Nephron (organoid): ENCODE measurements at regions not wholly inside any gene's neighbourhood (a gene's known extent, or its start where the extent isn't known, plus 50 kb on each side); places are given as distances from the start of the nearest gene placed in this dataset.

Experiments used
- H3K27ac Mint-ChIP-seq, 3 experiments: 2 replicates each; pipeline ENCODE4 v1.8.0; 2020; ENCODE audit warnings: mixed read lengths in 3 of 3, mild to moderate bottlenecking in 2 of 3, moderate library complexity in 1 of 3
- H3K27me3 Mint-ChIP-seq: 2 replicates; pipeline ENCODE4 v1.8.0; 2021; ENCODE audit warnings: low read depth, mild to moderate bottlenecking, moderate library complexity, mixed read lengths
- H3K36me3 Mint-ChIP-seq: 2 replicates; pipeline ENCODE4 v1.8.0; 2020; ENCODE audit warnings: low read depth, mixed read lengths
- H3K4me1 Mint-ChIP-seq: 2 replicates; pipeline ENCODE4 v1.8.0; 2020; ENCODE audit warnings: mixed read lengths
- H3K4me3 Mint-ChIP-seq, 3 experiments: 2 replicates each; pipeline ENCODE4 v1.8.0; 2020; ENCODE audit warnings: mild to moderate bottlenecking in 3 of 3, mixed read lengths in 3 of 3, moderate library complexity in 2 of 3
- H3K9me3 Mint-ChIP-seq: 2 replicates; pipeline ENCODE4 v1.8.0; 2020; ENCODE audit warnings: mixed read lengths
- TF ChIP-seq, protein P1 (sequence below), 3 experiments: fragments of 200-600 bp; sonication (generic); IDR thresholded peaks; one replicate each; pipeline ENCODE4 v1.5.0; 2021; ENCODE audit warnings: antibody characterized with exemption in 3 of 3; ENCODE audit not compliant: unreplicated experiment in 3 of 3

DNA sequence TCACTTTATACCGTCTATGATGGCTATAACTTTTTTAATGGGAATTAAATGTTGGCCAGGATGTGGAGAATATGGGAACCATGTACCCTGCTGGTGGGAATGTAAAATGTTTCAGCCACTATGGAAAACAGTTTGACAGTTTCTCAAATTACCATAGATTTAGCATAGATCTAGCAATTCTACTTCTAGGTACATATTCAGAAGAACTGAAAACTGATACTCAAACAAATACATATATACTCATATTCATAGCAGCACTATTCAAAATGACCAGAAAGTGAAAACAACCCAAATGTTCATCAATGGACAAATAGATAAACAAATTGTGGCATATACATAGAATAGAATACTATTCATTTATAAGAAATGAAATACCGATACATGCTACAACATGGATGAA lies 539.4 kb downstream of the IGSF11 start:
- Mint-ChIP-seq H3K4me3 (no peak overlapping the region), H3K36me3 (no peaks in the 10 kb centered on the region)
- TF ChIP-seq, protein P1, sequence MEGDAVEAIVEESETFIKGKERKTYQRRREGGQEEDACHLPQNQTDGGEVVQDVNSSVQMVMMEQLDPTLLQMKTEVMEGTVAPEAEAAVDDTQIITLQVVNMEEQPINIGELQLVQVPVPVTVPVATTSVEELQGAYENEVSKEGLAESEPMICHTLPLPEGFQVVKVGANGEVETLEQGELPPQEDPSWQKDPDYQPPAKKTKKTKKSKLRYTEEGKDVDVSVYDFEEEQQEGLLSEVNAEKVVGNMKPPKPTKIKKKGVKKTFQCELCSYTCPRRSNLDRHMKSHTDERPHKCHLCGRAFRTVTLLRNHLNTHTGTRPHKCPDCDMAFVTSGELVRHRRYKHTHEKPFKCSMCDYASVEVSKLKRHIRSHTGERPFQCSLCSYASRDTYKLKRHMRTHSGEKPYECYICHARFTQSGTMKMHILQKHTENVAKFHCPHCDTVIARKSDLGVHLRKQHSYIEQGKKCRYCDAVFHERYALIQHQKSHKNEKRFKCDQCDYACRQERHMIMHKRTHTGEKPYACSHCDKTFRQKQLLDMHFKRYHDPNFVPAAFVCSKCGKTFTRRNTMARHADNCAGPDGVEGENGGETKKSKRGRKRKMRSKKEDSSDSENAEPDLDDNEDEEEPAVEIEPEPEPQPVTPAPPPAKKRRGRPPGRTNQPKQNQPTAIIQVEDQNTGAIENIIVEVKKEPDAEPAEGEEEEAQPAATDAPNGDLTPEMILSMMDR (IDR thresholded peaks at IDR 0.05; ENCODE audit: unreplicated experiment in 3 of 3): no peak

DNA sequence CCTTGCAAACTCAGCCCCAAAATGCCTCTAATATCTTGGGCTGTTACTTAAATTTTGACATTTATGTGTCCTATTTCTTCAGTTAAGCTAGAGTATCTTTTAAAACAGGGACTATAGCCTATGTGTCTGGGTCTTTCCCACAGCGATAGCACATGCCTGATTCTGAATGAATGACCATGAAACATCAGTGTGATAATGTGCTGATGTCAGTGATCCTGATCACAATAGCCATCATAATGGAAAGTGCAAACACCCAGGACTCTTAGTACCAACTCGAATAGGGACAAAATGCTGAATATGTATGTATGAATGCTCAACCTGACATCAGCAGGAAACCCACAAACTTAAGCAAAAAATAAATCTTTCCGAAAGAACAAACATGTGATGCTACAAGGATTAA lies 537.4 kb downstream of the IGSF11 start:
- no peak overlapping the region for H3K27ac Mint-ChIP-seq

More for the DNA sequence above, 539.4 kb downstream of the IGSF11 start:
- peaks cover 3% of the 10 kb centered on the region for H3K9me3 Mint-ChIP-seq
- peaks cover 10% of the 10 kb centered on the region for H3K4me1 Mint-ChIP-seq
- H3K27ac Mint-ChIP-seq: no peak overlapping the region
- H3K27me3 Mint-ChIP-seq: peaks cover 4% of the 10 kb centered on the region

DNA sequence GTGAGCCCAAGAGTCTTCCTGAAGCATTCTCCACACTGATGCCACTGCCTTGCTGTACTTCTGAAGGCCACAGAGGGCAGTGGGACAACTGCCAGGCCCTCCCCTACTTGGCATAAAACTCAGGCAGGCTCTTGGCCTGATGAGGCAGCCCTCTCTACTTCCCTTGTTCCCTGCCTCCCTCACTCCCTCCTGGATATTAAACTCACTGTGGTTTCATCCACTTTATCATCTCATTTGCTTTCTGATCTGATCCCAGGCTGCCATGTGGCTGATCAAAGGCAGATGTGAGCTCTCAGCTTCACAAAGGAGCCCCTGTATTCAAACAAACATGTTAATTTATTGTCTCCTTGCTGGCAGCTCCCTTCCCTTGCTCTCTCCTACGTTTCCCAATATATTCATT lies 533.5 kb downstream of the IGSF11 start:
- TF ChIP-seq, protein P1 (IDR thresholded peaks at IDR 0.05; ENCODE audit: unreplicated experiment in 3 of 3): no peak
- Mint-ChIP-seq H3K27me3 (no peaks in the 10 kb centered on the region), H3K9me3 (no peaks in the 10 kb centered on the region), H3K27ac (no peak overlapping the region), H3K4me1 (peaks cover 5% of the 10 kb centered on the region), H3K36me3 (no peaks in the 10 kb centered on the region), H3K4me3 (no peak overlapping the region)

More for the DNA sequence above, 537.4 kb downstream of the IGSF11 start:
- Mint-ChIP-seq H3K9me3 (no peaks in the 10 kb centered on the region), H3K4me3 (no peak overlapping the region), H3K27me3 (no peaks in the 10 kb centered on the region), H3K4me1 (peaks cover 5% of the 10 kb centered on the region), H3K36me3 (no peaks in the 10 kb centered on the region)
- TF ChIP-seq, protein P1 (IDR thresholded peaks at IDR 0.05; ENCODE audit: unreplicated experiment in 3 of 3): no peak

DNA sequence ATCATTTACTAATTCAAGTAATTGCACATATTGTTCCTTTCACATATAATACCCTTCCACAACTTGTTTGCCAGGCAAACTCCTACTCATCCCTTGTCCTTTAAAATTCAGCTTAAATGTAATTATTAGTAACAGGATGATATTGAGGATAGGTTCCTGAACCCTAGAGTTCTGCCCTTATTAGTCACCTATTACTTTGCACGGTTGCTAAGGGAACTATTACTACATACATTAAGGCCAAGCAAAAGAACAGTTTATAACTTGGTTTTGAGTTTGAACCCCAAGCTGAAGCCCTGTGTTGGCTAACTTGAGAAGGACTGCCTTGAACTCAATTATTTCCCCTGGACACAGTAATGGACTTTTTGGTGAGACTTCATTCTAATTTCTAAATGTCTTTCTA lies 529.7 kb downstream of the IGSF11 start:
- Mint-ChIP-seq H3K9me3 (no peaks in the 10 kb centered on the region), H3K4me3 (no peak overlapping the region), H3K4me1 (peaks cover 5% of the 10 kb centered on the region), H3K36me3 (no peaks in the 10 kb centered on the region), H3K27ac (peak overlapping the region in 1 of 3 experiments; percentile 8), H3K27me3 (no peaks in the 10 kb centered on the region)
- TF ChIP-seq, protein P1 (IDR thresholded peaks at IDR 0.05; ENCODE audit: unreplicated experiment in 3 of 3): no peak

DNA sequence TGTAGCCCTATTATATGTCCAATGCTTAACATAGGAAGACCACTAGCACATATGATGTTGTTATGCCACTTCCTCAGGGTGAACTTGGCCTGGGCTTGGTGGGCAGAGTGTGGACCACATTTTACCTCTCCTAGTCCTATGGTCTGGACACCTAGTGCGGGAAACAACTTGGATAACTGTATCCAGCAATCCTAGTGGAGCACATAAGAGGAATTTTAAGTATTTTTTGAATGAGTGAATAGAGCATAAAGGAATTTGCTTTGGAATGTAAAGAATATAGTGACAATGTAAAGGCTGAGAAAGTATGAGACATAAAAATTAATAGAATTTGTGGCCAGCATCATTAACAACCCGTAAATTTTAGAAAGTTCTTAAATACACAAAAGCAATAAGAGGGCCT lies 528.9 kb downstream of the IGSF11 start:
- H3K27me3 Mint-ChIP-seq: no peaks in the 10 kb centered on the region
- no peak overlapping the region for H3K27ac Mint-ChIP-seq
- H3K4me3 Mint-ChIP-seq: no peak overlapping the region
- TF ChIP-seq, protein P1 (IDR thresholded peaks at IDR 0.05; ENCODE audit: unreplicated experiment in 3 of 3): no peak
- peaks cover 12% of the 10 kb centered on the region for H3K4me1 Mint-ChIP-seq
- no peaks in the 10 kb centered on the region for H3K36me3 Mint-ChIP-seq
- H3K9me3 Mint-ChIP-seq: no peaks in the 10 kb centered on the region

DNA sequence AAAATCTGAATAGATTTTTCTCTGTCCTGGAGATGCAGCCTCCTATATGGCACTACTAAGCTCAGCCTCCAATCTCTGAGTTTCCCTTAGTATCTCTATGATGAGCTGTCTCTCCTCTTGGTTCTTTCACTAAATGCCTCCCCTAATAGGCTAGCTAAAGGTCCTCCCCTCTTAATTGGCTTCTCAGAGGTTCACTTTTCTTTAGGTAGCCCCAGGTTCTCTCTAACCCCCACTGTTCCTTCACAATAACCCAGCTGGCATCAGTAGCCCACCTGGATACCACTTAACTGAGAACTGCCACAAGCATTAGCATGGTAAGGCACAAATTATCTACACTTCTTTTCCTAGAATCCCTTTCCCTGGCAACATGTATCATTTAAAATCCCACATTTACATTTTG lies 523.2 kb downstream of the IGSF11 start:
- H3K27ac Mint-ChIP-seq: no peak overlapping the region
- no peak overlapping the region for H3K4me3 Mint-ChIP-seq
- H3K27me3 Mint-ChIP-seq: no peaks in the 10 kb centered on the region
- H3K9me3 Mint-ChIP-seq: no peaks in the 10 kb centered on the region
- TF ChIP-seq, protein P1 (IDR thresholded peaks at IDR 0.05; ENCODE audit: unreplicated experiment in 3 of 3): no peak
- no peaks in the 10 kb centered on the region for H3K36me3 Mint-ChIP-seq
- peaks cover 16% of the 10 kb centered on the region for H3K4me1 Mint-ChIP-seq
